ES-I3 (cell line): ENCODE measurements at regions not wholly inside any gene's neighbourhood (a gene's known extent, or its start where the extent isn't known, plus 50 kb on each side); places are given as distances from the start of the nearest gene placed in this dataset.
"Not testable (repeated sequence)": the region's sequence is repeated elsewhere in the genome, so short reads cannot be mapped to it uniquely, and the experiment has no call there.

ENCODE experiments used
- H3K36me3 ChIP-seq: 2 replicates; pipeline ENCODE4 v1.6.1; 2013; ENCODE audit warnings: mild to moderate bottlenecking, low read length, control low read depth, moderate library complexity; ENCODE audit not compliant: insufficient read depth
- H3K4me1 ChIP-seq: 2 replicates; pipeline ENCODE4 v1.6.1; 2013; ENCODE audit warnings: mild to moderate bottlenecking, control low read depth, low read length; ENCODE audit not compliant: insufficient read depth
- H3K9ac ChIP-seq: 2 replicates; pipeline ENCODE4 v1.6.1; 2013; ENCODE audit warnings: low read depth, mild to moderate bottlenecking, low read length, moderate library complexity
- H3K9me3 ChIP-seq: 2 replicates; pipeline ENCODE4 v1.6.1; 2013; ENCODE audit warnings: mild to moderate bottlenecking, low read length, moderate library complexity; ENCODE audit not compliant: control insufficient read depth, insufficient read depth

GRCh38 chr13:54004026-54004699 is 975.5 kb downstream of the OLFM4 start:
- no peak overlapping the region for H3K9ac ChIP-seq
- no peaks in the 10 kb centered on the region for H3K9me3 ChIP-seq
- no peaks in the 10 kb centered on the region; the same call in 1 of the 2 replicates for H3K4me1 ChIP-seq
- H3K36me3 ChIP-seq = no peaks in the 10 kb centered on the region

- H3K36me3 ChIP-seq = no peaks in the 10 kb centered on the region
- H3K9ac ChIP-seq = no peak overlapping the region
- H3K9me3 ChIP-seq = no peaks in the 10 kb centered on the region
- H3K4me1 ChIP-seq = no peaks in the 10 kb centered on the region
Observed at GRCh38 chr13:54016542-54016941, 987.9 kb downstream of the OLFM4 start.

GRCh38 chr13:54018485-54018884 is 989.9 kb downstream of the OLFM4 start:
- H3K9ac ChIP-seq = no peak overlapping the region
- H3K9me3 ChIP-seq = no peaks in the 10 kb centered on the region
- H3K4me1 ChIP-seq = no peaks in the 10 kb centered on the region
- no peaks in the 10 kb centered on the region for H3K36me3 ChIP-seq

GRCh38 chr13:54029226-54029625 is 1000.6 kb downstream of the OLFM4 start:
- peaks cover 11% of the 10 kb centered on the region; the same call in 1 of the 2 replicates for H3K4me1 ChIP-seq
- H3K9ac ChIP-seq = no peak overlapping the region
- H3K36me3 ChIP-seq = no peaks in the 10 kb centered on the region
- peaks cover 18% of the 10 kb centered on the region for H3K9me3 ChIP-seq

- Histone ChIP-seq H3K9ac (no peak overlapping the region), H3K4me1 (peaks cover 11% of the 10 kb centered on the region; the same call in 1 of the 2 replicates), H3K36me3 (no peaks in the 10 kb centered on the region), H3K9me3 (peaks cover 18% of the 10 kb centered on the region)
Observed at GRCh38 chr13:54029720-54030119, 1001.1 kb downstream of the OLFM4 start.

GRCh38 chr13:54033323-54033861 is 1004.8 kb downstream of the OLFM4 start:
- no peaks in the 10 kb centered on the region for H3K36me3 ChIP-seq
- H3K9me3 ChIP-seq = peaks cover 18% of the 10 kb centered on the region
- H3K4me1 ChIP-seq = peaks cover 11% of the 10 kb centered on the region; the same call in 1 of the 2 replicates
- no peak overlapping the region for H3K9ac ChIP-seq

- Histone ChIP-seq H3K36me3 (no peaks in the 10 kb centered on the region), H3K9me3 (peaks cover 18% of the 10 kb centered on the region), H3K9ac (no peak overlapping the region), H3K4me1 (peaks cover 10% of the 10 kb centered on the region; the same call in 1 of the 2 replicates)
Observed at GRCh38 chr13:54034047-54034446, 1005.4 kb downstream of the OLFM4 start.

GRCh38 chr13:54057416-54057815 is 1028.8 kb downstream of the OLFM4 start:
- not testable (repeated sequence) for H3K4me1 ChIP-seq, H3K9ac ChIP-seq, H3K9me3 ChIP-seq, H3K36me3 ChIP-seq

GRCh38 chr13:54069958-54070357 is 1041.3 kb downstream of the OLFM4 start:
- not testable (repeated sequence) for H3K9ac ChIP-seq, H3K9me3 ChIP-seq, H3K36me3 ChIP-seq, H3K4me1 ChIP-seq

- Histone ChIP-seq H3K36me3 (no peaks in the 10 kb centered on the region), H3K4me1 (no peaks in the 10 kb centered on the region), H3K9ac (no peak overlapping the region), H3K9me3 (peaks cover 3% of the 10 kb centered on the region)
Observed at GRCh38 chr13:54077569-54077968, 1049.0 kb downstream of the OLFM4 start.

- H3K9me3 ChIP-seq = peaks cover 3% of the 10 kb centered on the region
- no peaks in the 10 kb centered on the region for H3K4me1 ChIP-seq
- no peak overlapping the region for H3K9ac ChIP-seq
- no peaks in the 10 kb centered on the region for H3K36me3 ChIP-seq
Observed at GRCh38 chr13:54078271-54078870, 1049.8 kb downstream of the OLFM4 start.

GRCh38 chr13:54082309-54082708 is 1053.7 kb downstream of the OLFM4 start:
- H3K36me3 ChIP-seq, H3K4me1 ChIP-seq, H3K9ac ChIP-seq, H3K9me3 ChIP-seq: not testable (repeated sequence)

GRCh38 chr13:54091884-54092283 is 1063.3 kb downstream of the OLFM4 start:
- no peak overlapping the region for H3K9ac ChIP-seq
- peaks cover 3% of the 10 kb centered on the region; the same call in 1 of the 2 replicates for H3K36me3 ChIP-seq
- H3K9me3 ChIP-seq = peaks cover 10% of the 10 kb centered on the region; the same call in 1 of the 2 replicates
- no peaks in the 10 kb centered on the region for H3K4me1 ChIP-seq

GRCh38 chr13:54092686-54093085 is 1064.1 kb downstream of the OLFM4 start:
- Histone ChIP-seq H3K9ac (no peak overlapping the region), H3K4me1 (no peaks in the 10 kb centered on the region), H3K36me3 (peaks cover 3% of the 10 kb centered on the region; the same call in 1 of the 2 replicates), H3K9me3 (peaks cover 10% of the 10 kb centered on the region; the same call in 1 of the 2 replicates)

GRCh38 chr13:54110597-54110996 is 1082.0 kb downstream of the OLFM4 start:
- H3K4me1 ChIP-seq = peaks cover 8% of the 10 kb centered on the region; the same call in 1 of the 2 replicates
- H3K9ac ChIP-seq = no peak overlapping the region
- no peaks in the 10 kb centered on the region for H3K9me3 ChIP-seq
- H3K36me3 ChIP-seq = peaks cover 3% of the 10 kb centered on the region; the same call in 1 of the 2 replicates
